ENCODE measurements at regions not wholly inside any gene's neighbourhood (a gene's known extent, or its start where the extent isn't known, plus 50 kb on each side); places are given as distances from the start of the nearest gene placed in this dataset.

- Histone ChIP-seq H2AFZ (ENCODE audit: low read depth, low read length) (no peak overlapping the region), H3K9me3 (ENCODE audit: insufficient read depth, low read length, severe bottlenecking) (peaks cover 4% of the 10 kb centered on the region), H3K4me3 (ENCODE audit: low read depth in 1 of 2, low read length in 2 of 2) (no peak overlapping the region), H3K9ac (ENCODE audit: low read depth, low read length) (no peak overlapping the region), H4K20me1 (ENCODE audit: insufficient read depth, low read length) (no peaks in the 10 kb centered on the region), H3K79me2 (ENCODE audit: insufficient read depth, low read length) (no peaks in the 10 kb centered on the region), H3K36me3 (ENCODE audit: insufficient read depth, low read length) (no peaks in the 10 kb centered on the region), H3K4me2 (ENCODE audit: insufficient read depth, low read length) (no peak overlapping the region), H3K4me1 (ENCODE audit: insufficient read depth, low read length) (no peaks in the 10 kb centered on the region), H3K27ac (ENCODE audit: low read length) (no peak overlapping the region), H3K27me3 (ENCODE audit: insufficient read depth, low read length, poor library complexity) (peaks cover 5% of the 10 kb centered on the region)
- DNase-seq (no peak), ATAC-seq (ENCODE audit: insufficient read depth, low read depth) (no peak)
- no peak for TF ChIP-seq CTCF (IDR thresholded peaks at IDR 0.05; ENCODE audit: borderline replicate concordance, extremely low read depth, low read length, poor library complexity, severe bottlenecking)
- TF ChIP-seq EZH2 (IDR thresholded peaks at IDR 0.05; ENCODE audit: borderline replicate concordance, low read depth, low read length, severe bottlenecking): no peak
Observed at GRCh38 chr2:217269701-217270484, 410.0 kb upstream of the TNP1 start.

GRCh38 chr2:217268978-217269377 is 409.1 kb upstream of the TNP1 start:
- no peak for ATAC-seq (ENCODE audit: insufficient read depth, low read depth)
- Histone ChIP-seq H3K9ac (ENCODE audit: low read depth, low read length) (no peak overlapping the region), H3K27ac (ENCODE audit: low read length) (no peak overlapping the region), H3K79me2 (ENCODE audit: insufficient read depth, low read length) (no peaks in the 10 kb centered on the region), H3K27me3 (ENCODE audit: insufficient read depth, low read length, poor library complexity) (peaks cover 5% of the 10 kb centered on the region), H3K4me2 (ENCODE audit: insufficient read depth, low read length) (no peak overlapping the region), H3K9me3 (ENCODE audit: insufficient read depth, low read length, severe bottlenecking) (peaks cover 4% of the 10 kb centered on the region), H4K20me1 (ENCODE audit: insufficient read depth, low read length) (no peaks in the 10 kb centered on the region), H3K36me3 (ENCODE audit: insufficient read depth, low read length) (no peaks in the 10 kb centered on the region), H3K4me3 (ENCODE audit: low read depth in 1 of 2, low read length in 2 of 2) (no peak overlapping the region), H2AFZ (ENCODE audit: low read depth, low read length) (no peak overlapping the region), H3K4me1 (ENCODE audit: insufficient read depth, low read length) (no peaks in the 10 kb centered on the region)
- TF ChIP-seq EZH2 (IDR thresholded peaks at IDR 0.05; ENCODE audit: borderline replicate concordance, low read depth, low read length, severe bottlenecking): no peak
- no peak for TF ChIP-seq CTCF (IDR thresholded peaks at IDR 0.05; ENCODE audit: borderline replicate concordance, extremely low read depth, low read length, poor library complexity, severe bottlenecking)
- no peak for DNase-seq

DNA sequence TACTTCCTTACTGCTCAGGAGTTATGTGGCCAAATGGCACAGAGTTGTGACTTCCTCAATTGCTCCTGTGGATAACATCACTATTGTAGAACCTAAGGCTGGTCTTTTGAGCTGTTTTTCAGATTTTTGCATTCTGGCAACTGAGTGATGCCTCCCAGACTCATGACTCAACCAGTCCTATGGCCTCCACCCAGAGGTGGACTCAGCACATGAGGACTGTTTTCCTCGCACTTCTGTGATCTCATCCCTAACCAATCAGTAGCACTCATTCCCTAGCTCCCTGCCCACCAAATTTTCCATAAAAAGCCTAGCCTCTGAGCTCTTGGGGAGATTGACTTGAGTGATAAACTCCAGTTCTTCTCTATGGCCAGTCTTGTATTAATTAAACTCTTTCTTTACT is 407.9 kb upstream of the TNP1 start:
- no peak overlapping the region for H3K4me2 ChIP-seq (ENCODE audit: insufficient read depth, low read length)
- ATAC-seq (ENCODE audit: insufficient read depth, low read depth): no peak
- no peak overlapping the region for H3K27ac ChIP-seq (ENCODE audit: low read length)
- H3K4me3 ChIP-seq (ENCODE audit: low read depth in 1 of 2, low read length in 2 of 2): no peak overlapping the region
- peaks cover 5% of the 10 kb centered on the region for H3K27me3 ChIP-seq (ENCODE audit: insufficient read depth, low read length, poor library complexity)
- no peak overlapping the region for H2AFZ ChIP-seq (ENCODE audit: low read depth, low read length)
- no peak for DNase-seq
- no peaks in the 10 kb centered on the region for H3K36me3 ChIP-seq (ENCODE audit: insufficient read depth, low read length)
- peaks cover 4% of the 10 kb centered on the region for H3K9me3 ChIP-seq (ENCODE audit: insufficient read depth, low read length, severe bottlenecking)
- no peak overlapping the region for H3K9ac ChIP-seq (ENCODE audit: low read depth, low read length)
- TF ChIP-seq CTCF (IDR thresholded peaks at IDR 0.05; ENCODE audit: borderline replicate concordance, extremely low read depth, low read length, poor library complexity, severe bottlenecking) (no peak), EZH2 (IDR thresholded peaks at IDR 0.05; ENCODE audit: borderline replicate concordance, low read depth, low read length, severe bottlenecking) (no peak)
- H3K4me1 ChIP-seq (ENCODE audit: insufficient read depth, low read length): no peaks in the 10 kb centered on the region
- H3K79me2 ChIP-seq (ENCODE audit: insufficient read depth, low read length): no peaks in the 10 kb centered on the region
- H4K20me1 ChIP-seq (ENCODE audit: insufficient read depth, low read length): no peaks in the 10 kb centered on the region
